Tongue (tissue), 1 donor: ENCODE measurements at regions not wholly inside any gene's neighbourhood (a gene's known extent, or its start where the extent isn't known, plus 50 kb on each side); places are given as distances from the start of the nearest gene placed in this dataset.
A peak's percentile ranks its signal among the peaks of the same experiment; 100 is the strongest.

ENCODE experiments used
- DNase-seq: peaks from one replicate; pipeline ENCODE4 v3.0.0-alpha.2; 2015

DNA sequence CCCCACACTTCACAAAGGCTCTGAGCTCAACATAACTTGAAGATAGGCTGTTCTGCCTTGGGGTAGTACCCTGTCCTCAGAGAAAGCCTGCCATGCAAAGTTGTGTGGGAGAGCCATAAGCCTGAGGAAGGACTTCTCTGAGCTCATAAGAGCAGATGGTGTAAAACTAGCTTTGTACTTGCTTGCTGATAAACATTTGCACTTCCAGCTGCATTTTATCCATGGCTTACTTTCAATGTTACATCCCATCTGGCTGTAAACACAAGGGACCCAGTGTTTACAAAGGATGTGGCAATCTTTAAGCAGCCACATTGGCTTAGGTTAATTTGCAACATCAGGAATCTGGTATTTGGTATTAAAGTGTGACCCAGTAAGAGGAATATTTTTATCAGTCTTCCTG is 258.1 kb downstream of the IPO8 start:
- peak; percentile 54 for DNase-seq

DNA sequence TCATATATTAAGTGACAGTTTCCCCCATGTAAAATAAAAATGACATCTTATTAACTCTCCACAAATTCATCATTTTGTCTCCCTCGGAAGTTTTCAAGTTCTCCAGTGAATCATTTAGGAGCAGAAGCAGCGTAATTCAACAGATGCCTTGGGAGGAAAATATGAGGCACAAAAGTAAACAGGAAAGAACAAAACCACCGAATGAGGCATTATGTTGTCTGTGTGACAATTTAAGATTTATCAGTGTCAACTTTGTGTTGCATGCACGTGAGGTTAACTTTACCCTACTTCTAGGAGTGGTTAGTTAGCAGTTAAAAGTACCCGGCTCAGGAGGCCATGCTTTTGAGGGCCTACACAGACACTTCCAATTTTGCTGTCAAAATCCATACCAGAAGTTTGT is 258.6 kb downstream of the IPO8 start:
- no peak for DNase-seq

DNA sequence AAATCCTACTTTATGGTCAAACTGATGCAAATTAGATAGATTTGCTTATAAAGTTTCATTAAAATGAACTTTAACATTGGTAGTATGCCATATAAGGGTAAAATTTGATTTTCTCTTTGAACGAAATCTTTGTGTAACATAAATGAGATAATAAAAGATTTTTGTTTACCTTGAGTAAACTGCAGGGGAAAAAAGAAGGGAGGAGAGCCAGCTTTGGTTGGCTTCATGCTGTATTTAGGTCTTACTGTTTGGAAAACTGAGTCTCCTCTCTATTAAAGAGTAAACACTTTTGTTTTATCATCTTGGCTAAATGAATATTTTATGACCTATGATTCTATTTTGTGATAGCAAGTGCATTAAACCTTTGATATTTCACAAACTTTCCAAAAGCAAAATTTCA is 267.6 kb downstream of the IPO8 start:
- DNase-seq: no peak

DNA sequence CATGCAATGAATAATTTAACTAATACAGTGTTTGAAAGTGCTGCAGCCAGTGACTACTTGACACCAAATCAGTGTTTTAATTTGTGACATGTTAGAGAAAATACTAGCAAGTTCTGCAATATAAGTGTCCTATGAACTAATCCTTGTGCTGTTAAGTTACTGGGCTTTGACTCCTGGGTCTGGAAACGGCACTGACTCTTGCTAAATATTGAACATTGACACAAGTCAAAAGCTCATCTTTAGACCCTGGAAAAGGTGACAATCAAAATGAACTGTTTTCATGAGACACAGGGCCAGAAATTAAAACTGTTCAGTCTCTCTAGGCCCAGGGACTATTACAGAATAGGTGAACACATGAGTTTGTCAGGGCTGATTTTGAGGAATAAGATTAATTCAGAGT is 268.1 kb downstream of the IPO8 start:
- DNase-seq: no peak

DNA sequence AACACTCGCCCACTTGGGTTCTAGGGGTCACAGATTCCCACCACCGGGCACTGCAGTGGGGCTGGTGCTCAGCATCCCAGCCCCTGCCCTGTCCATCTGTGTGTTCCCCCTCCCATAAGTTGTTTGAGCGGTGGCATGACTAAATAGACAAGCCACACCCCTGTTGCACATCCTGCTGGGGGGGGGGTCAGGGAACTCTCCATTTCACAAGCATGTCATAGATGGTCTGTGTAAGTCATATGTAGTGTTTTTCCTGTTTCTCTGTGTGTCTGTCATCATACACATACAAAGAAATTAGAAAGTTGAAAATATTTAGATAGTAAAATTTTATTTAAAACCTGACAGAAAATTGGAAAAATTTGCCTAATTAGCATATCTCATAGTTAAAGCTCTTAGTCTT is 270.2 kb downstream of the IPO8 start:
- no peak for DNase-seq

DNA sequence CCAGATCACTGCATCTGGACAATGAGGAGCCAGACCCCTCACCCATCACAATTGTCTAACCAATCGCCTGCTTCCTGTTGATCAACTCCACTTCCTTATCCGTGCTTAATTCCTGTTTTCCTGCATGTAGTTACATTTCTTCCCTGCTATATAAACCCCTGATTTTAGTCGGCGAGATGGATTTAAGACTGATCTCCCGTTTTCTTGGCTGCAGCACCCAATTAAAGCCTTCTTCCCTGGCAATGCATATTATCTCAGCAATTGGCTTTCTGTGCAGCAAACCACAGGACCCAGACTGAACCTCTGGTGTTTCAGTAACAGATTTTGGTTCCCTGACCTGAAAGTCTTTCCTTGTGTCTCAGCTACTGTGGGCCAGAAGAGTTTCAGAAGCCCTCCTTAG is 272.3 kb downstream of the IPO8 start:
- DNase-seq: no peak

DNA sequence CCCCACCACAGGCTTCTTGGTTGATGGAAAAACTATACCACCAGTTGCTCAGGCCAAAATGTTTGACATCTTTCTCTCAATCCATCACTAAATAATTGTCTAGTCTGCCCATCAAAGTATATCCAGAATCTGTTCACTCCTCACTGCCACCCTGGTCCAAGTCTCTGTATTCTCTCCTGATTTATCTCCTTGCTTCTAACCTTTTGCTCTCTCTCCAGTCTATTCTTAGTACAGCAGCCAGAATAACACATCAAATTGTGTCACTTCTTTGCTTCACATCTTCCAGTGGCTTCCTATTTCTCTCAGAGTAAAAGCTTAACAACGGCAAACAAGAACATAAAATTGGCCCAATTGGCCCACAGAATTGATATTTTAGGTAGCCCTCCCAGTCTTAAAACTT is 272.8 kb downstream of the IPO8 start:
- no peak for DNase-seq

DNA sequence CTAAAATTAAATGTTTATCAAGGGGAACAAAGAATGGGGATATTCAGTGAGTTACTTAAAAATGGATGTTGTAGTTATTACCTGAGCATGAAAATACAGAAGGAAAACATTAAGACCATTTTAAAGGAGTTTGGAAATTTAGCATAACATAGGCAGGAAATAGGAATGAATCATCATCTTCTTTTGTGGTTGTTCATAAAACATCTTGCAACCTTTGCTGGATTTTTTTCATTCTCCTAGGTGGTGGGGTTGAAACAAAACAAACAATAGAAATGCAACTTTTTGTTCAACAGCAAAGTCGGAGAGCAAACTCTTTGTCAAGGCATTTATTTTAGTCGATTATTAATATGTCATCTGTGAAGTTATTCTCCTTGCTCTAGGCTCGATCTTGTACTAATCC is 275.1 kb downstream of the IPO8 start:
- no peak for DNase-seq

DNA sequence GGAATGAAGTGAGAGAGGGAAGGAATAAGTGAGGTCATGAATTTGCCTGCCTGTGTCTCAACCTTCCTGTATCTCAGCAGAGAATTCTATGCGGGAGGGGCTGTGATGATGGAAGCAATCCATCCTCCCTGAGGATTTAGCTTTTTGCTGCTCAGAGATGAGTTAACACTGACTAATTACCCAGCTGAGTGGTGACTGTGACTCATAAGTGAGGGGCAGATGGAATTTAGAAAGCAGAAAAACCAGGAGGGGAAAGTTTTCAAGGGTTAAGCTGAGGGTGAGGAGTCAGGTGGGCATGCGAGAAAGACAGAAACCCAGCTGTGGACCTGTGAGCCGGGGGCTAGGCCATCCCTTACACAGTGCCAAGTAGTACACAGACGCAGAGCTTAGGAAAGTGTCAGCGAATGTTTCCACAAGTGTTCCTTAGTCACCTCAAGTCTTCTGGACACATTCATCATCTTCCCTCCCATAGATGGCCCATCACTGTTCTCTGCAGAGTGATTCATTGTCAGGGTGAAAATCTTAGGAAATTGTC is 277.9 kb downstream of the IPO8 start:
- no peak for DNase-seq

DNA sequence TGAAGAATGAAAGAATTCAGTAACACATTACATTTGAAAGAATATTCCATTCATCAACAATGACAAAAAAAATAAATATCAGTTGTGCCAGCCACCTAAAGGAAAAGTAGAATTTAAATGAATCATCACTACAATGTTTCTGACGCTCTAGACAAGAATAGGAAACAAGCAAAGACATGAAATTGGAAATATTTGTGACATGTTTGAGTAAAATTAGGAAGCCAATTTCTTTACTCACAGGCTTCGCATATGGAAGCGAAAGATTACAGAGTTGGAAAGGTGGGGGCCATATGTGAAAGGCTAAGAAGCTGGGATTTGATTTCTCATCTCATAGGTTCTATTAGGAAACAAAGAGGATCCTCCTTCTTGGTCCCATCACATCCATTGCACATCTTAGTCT is 279.0 kb downstream of the IPO8 start:
- no peak for DNase-seq

DNA sequence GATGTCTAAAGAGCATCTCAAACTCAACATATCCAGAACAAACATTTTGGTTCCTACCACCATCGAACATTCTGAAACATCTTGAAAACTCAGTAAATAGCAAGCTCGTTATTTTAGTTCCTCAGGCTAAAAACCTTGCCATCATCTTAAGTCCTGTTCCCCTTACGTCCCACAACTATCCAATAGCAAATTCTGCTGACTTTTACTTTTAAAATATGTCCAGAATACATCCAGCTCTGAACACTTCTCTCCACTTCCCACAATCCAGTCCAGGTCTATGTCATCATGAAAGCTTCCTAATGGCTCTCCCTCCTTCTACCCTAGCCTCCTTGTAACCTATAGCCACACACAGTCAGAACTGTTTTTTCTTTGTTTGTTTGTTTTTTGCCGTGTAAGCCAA is 279.9 kb downstream of the IPO8 start:
- DNase-seq: no peak

DNA sequence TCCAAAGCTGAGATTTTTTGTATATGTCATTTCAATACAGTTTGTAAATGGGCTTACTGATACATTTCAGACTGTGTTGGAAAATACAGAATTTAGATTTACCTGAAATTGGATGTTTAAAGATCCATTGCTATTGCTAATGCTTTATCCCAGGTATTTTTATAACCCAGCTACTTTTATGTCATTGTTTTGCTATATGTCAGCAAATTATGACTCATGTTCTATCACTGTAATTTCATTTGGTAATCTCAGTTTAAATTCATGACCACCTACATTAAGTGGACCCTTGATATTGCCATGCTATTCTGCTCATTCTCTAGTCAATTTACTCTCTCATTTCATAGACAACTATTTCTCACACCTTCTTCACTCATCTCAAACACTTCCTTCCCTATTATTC is 281.2 kb downstream of the IPO8 start:
- DNase-seq: no peak

DNA sequence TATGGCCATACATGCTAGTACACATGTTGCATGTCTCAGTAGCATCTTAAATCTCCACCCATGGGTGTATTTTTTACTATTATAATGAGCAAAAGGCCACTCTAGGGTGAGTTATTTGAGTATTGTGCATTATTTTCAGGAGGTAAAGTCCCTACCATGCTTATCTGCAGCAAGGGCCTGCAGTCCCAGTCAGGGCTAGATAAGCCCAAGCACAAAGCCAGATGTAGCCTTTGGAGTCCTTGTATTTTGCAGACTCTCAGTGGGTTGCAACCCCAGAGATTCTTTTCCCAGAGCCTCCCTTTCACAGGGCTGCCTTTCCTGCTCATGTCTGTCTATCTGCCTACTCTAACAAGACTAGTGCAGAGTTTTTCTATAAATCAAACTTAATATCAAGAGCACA is 295.3 kb downstream of the IPO8 start:
- no peak for DNase-seq

DNA sequence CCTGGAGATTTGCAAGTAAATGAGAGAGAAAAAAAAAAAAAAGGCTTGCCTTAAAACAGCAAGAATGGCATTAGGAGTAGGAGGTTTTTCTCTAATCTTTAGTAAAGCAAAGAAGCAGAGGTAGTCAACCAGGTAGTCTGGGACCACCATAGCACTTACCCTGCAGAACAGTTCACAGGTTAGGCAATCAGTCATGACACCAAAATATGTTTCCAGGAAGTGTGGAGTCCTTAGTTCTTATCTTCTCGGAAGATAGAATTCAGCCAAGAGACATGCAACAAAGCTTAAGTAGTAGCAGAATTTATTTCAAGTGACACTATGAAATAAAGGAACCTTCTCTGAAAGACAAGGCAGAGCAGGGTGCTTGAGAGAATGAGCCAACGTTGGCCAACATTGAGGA is 295.8 kb downstream of the IPO8 start:
- DNase-seq: no peak

DNA sequence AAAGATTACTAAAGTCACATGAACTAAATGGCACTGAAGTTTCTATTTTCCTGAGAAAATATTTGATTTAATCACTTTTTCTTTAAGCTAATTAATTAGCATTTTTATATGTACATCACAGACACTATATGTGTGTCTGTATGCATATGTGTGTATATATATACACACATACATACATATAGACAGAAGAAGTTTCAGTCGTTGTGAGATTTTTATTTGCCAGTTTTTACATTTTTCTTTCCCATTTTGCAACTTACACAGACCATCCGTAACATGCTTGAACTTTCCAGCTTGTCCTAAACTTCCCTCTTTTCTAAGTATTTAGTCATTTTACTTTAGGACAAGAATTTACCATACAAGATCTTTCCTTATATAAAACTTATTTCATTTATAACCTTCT is 299.1 kb downstream of the IPO8 start:
- no peak for DNase-seq

DNA sequence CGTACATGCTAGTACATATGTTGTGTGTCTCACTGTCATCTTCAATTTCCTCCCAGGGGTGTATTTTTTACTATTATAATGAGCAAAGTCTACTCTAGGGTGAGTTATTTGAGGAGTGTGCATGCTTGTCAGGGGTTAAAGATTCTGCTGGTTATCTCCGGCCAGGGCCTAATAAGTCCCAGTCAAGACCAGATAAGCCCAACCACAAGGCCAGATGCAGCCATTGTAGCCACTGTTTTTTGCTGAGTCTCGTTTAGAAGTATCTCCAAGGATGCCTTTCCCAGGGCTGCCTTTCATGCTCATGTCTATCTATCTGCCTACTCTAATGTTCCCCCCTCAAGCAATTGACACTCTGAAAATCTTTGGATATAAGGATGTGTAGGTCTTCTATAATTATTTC is 300.5 kb downstream of the IPO8 start:
- no peak for DNase-seq

DNA sequence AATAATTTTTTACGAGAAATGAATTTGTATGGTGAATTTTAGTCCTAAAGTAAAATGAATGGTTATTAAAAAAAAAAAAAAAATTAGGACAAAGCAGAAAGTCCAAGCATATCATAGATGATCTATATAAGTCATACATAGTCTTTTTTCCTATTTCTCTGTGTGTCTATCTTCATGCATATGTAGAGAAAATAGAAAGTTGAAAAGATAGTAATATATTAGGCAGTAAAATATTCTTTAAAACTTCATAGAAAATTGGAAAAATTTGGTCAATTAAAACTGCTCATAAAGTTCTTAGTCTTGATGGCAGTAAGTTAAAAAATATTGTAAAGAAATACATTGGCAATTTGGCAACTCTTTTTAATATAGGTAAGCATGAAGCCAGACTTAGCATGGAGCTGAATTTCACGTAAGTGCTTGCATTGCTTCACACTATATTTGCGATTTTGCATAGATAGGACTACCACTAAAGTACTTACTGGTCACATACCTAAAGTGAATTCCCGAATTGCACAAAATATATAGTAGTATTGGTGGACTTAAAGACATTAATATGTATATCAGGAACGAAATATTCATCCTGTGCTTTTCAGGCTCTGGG is 303.8 kb downstream of the IPO8 start:
- DNase-seq: no peak

DNA sequence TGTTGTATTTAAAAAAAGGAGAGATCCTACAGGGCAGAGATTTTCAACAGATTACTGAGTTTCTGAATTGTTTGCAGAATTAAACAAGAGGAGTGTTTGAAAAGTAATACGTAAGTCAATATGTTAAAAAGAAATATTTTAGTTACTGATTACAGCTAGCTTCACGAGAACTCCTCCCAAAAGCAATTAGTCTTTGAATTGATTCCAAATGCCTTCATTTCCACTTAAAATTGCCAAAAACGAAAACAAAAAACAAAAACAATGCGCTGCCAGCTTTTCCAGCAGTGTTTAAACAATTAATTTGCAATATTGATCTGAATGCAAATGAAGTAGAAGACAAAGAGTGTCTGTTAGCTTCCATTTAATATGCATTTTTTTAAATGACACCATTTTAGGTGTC is 310.0 kb downstream of the IPO8 start:
- no peak for DNase-seq

DNA sequence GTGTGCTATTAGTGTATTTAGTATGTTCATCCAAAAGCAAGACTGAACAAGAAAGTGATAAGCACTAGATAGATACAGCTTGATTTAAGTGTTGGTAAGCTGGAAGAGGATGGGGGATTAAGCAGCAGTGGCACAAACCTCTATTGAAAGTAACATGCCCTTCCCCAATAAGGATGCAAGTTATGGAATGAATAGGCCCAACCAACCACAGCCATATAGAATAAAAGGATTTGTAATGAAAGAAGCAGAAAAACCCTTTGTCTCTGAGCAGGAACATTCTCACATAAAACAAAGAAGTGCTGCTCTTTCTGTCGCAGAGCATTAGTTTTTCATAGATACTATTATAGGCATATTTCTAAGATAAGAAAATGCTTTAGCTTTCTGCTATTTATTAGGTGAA is 310.7 kb downstream of the IPO8 start:
- no peak for DNase-seq

DNA sequence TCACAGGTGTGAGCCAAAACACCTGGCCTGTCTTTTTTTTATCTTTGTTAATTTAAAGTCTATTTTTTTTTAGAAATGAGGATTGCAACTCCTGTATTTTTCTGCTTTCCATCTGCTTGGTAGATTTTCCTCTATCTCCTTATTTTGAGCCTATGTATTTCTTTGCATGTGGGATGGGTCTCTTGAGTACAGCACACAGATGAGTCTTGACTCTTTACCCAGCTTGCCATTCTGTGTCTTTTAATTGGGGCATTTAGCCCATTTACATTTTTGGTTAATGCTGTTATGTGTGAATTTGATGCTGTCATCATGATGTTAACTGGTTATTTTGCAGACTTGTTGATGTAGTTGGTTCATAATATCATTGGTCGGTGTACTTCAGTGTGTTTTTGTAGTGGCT is 317.4 kb downstream of the IPO8 start:
- no peak for DNase-seq

DNA sequence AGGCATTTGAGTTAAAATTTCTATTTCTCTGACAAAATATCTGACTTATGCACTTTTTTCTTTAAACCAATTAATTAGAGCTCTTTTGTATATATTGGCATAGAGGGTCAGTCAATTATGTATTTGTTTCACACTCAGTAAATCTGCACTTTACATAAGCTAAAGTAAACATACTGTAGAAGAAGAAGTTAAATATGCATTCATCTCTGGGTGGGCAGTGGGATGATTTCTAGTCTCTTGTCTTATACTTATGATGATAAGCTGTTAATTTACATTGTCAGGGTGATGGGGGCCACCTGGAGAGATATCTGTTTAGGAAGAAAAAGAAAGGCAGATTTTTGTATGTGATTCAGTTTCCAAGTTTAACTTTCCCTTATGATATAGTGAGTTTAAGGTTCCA is 330.8 kb downstream of the IPO8 start:
- DNase-seq: no peak

DNA sequence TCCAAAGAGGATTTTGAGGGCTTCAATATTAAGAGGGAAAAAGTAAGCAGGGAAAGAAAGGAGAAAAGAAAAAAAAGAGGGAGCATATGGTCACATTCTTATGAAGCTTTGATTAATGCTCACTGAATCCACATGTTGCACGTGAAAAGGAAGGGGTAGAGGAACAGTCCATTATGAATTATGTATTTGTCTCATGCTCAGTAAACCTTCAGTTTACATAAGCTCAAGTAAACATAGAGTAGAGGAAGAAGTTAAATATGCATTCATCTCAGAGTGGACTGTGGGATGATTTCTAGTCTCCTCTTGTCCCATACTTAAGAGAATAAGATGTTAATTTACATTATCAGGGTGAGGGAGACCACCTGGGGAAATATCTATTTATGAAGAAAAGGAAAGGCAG is 334.5 kb downstream of the IPO8 start:
- no peak for DNase-seq

DNA sequence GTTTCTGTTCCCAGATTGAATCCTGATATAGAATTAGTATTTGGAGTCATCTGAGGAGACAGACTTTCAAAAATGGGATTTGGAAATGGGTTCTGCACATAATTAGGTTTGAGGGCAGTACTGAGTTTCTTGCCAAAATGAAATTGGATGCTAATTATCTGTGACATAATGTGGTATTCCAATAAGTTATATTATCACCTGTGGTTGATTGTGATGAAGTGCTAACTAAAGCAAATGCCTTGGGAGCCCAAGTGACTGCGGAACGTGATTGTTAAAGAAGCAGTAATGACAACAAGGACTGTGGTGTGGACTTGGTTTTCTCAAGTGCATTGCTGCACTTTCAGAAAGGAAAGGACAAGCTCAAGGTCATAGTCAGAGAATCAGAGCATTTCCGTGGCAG is 337.0 kb downstream of the IPO8 start:
- no peak for DNase-seq

DNA sequence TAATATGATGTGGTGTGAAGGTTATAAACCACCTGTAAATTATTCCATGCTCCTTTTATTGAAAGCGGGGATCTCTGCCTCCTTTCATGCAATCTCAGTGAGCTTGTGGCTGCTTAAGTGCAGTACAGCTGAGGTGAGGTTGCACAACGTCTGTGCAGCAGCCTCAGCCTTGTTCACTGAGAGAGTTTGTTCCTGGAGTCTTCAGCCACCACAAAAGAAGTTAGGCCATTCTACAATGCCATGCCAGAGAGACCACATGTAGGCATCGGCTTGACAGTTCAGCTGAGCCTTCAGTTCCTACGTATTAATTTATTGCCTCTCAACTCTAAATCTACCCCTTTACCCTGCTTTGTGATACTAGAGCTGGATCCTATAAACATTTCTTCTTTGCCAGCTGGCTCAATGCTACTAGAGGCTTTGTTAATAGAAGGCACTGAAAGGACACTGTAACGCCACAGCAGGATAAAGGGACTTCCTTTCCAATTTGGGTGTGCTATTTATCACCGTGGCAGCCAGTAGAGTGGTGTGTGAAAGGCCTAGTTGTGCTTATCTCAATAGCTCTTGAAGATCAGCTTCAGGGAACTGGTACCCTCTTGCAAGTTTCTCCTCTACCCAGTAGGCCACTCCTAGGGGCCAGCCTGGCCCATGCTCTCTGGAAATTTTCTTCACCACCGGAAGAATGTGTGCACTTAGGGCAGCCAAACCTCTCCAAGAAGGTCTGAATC is 337.7 kb downstream of the IPO8 start:
- peak; percentile 25 for DNase-seq
